Right atrium auricular region (tissue), 2 donors: ENCODE measurements at regions not wholly inside any gene's neighbourhood (a gene's known extent, or its start where the extent isn't known, plus 50 kb on each side); places are given as distances from the start of the nearest gene placed in this dataset.

ENCODE experiments used
- DNase-seq: peaks from one replicate; pipeline ENCODE4 v3.0.0-alpha.2; 2019; ENCODE audit warnings: low spot score
- H3K27ac ChIP-seq, 2 donors: fragments of 200-600 bp; sonication (generic); 1 replicate in 1 of 2; 2 replicates in 1 of 2; pipeline ENCODE4 v1.5.1; 2016 to 2019
- H3K27me3 ChIP-seq, 2 donors: fragments of 200-600 bp; sonication (generic); one replicate each; pipeline versions ENCODE4 v1.5.1 to v1.6.0; 2017 to 2019
- H3K36me3 ChIP-seq: fragments of 200-600 bp; sonication (generic); one replicate; pipeline ENCODE4 v1.5.1; 2016
- H3K4me1 ChIP-seq, 2 donors: fragments of 200-600 bp; sonication (generic); one replicate each; pipeline versions ENCODE4 v1.5.1 to v1.6.0; 2017 to 2019
- H3K4me3 ChIP-seq, 2 donors: fragments of 200-600 bp; sonication (generic); 1 replicate in 1 of 2; 2 replicates in 1 of 2; pipeline ENCODE4 v1.5.1; 2017 to 2019; ENCODE audit warnings: mild to moderate bottlenecking in 1 of 2, moderate library complexity in 1 of 2
- H3K9me3 ChIP-seq, 2 donors: fragments of 200-600 bp; sonication (generic); one replicate each; pipeline ENCODE4 v1.5.1; 2019
- TF ChIP-seq, protein P1 (sequence below), 2 donors: fragments of 200-600 bp; sonication (generic); IDR thresholded peaks; one replicate each; pipeline ENCODE4 v1.5.1; 2019; ENCODE audit warnings: antibody characterized with exemption in 2 of 2

DNA sequence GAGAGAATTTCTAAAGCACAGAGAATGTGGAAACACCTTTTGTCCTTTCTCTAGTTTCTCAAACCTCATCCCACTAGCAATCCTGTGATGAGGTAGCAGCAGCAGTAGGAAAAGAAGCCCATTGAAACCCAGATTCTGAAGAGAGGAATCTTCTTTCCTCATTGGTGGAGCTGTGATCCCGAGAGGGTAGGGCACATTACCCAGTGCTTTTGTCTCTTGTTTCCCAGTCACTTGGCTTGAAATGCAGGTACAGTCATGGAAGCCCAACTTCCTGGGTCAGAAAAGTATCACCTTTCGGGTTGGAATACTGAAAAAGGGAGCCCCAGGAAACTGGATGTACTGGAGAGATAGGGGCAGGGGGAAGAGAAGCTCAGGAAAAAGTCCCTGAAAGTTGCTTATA is 417.4 kb downstream of the TBC1D32 start:
- no peaks in the 10 kb centered on the region for H3K4me1 ChIP-seq
- H3K9me3 ChIP-seq, result no peaks in the 10 kb centered on the region
- DNase-seq, result no peak
- no peaks in the 10 kb centered on the region for H3K27me3 ChIP-seq
- no peak overlapping the region for H3K27ac ChIP-seq
- TF ChIP-seq, protein P1, sequence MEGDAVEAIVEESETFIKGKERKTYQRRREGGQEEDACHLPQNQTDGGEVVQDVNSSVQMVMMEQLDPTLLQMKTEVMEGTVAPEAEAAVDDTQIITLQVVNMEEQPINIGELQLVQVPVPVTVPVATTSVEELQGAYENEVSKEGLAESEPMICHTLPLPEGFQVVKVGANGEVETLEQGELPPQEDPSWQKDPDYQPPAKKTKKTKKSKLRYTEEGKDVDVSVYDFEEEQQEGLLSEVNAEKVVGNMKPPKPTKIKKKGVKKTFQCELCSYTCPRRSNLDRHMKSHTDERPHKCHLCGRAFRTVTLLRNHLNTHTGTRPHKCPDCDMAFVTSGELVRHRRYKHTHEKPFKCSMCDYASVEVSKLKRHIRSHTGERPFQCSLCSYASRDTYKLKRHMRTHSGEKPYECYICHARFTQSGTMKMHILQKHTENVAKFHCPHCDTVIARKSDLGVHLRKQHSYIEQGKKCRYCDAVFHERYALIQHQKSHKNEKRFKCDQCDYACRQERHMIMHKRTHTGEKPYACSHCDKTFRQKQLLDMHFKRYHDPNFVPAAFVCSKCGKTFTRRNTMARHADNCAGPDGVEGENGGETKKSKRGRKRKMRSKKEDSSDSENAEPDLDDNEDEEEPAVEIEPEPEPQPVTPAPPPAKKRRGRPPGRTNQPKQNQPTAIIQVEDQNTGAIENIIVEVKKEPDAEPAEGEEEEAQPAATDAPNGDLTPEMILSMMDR (IDR thresholded peaks at IDR 0.05), result no peak
- no peak overlapping the region for H3K4me3 ChIP-seq
- H3K36me3 ChIP-seq, result no peaks in the 10 kb centered on the region

DNA sequence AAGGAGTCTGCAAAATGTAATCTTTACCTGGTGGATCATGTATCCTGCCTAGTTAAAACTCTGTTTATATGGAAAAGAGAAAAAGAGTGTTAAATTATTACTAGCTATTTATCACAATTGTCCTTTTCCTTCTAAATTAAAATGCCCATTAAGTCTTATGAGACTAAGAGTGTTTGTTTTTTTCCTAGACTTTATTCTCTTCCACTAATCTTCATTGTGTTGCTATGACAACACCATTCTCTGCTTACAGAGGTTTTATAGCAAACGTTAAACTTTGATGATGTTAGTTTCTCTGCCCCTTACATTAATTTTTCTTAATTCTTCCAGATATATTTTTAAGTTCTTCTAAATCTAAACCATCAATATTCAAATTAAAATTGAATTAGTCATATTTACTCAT is 420.8 kb downstream of the TBC1D32 start:
- no peaks in the 10 kb centered on the region for H3K27me3 ChIP-seq

DNA sequence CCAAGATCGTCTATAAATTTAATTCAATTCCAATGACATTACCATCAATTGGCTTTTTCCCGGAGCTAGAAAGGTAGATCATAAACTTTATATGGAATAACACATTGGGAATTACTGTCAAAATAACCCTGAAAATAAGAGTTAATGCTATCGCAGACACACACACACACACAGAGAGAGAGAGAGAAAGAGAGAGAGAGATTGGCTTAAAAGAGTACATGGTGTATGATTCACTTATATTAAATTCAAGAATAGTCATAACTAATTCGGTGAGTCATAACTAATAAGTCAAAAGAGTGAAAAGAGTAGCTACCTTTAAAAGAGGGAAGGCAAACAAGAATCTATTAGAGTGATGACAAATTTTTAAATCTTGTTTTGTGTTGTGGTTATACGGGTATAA is 425.5 kb downstream of the TBC1D32 start:
- H3K27ac ChIP-seq, result no peak overlapping the region
- no peaks in the 10 kb centered on the region for H3K27me3 ChIP-seq
- no peak overlapping the region for H3K4me3 ChIP-seq
- DNase-seq, result no peak
- TF ChIP-seq, protein P1 (IDR thresholded peaks at IDR 0.05), result no peak
- H3K36me3 ChIP-seq, result no peaks in the 10 kb centered on the region
- H3K9me3 ChIP-seq, result peaks cover 0 to 6% of the 10 kb centered on the region in 2 donors
- no peaks in the 10 kb centered on the region for H3K4me1 ChIP-seq

More for the DNA sequence above, 420.8 kb downstream of the TBC1D32 start:
- no peak overlapping the region for H3K27ac ChIP-seq
- no peaks in the 10 kb centered on the region for H3K4me1 ChIP-seq
- no peak for DNase-seq
- no peaks in the 10 kb centered on the region for H3K36me3 ChIP-seq
- TF ChIP-seq, protein P1 (IDR thresholded peaks at IDR 0.05), result no peak
- no peak overlapping the region for H3K4me3 ChIP-seq
- H3K9me3 ChIP-seq, result peaks cover 0 to 6% of the 10 kb centered on the region in 2 donors

GRCh38 chr6:120903836-120904235 is 430.4 kb downstream of the TBC1D32 start:
- Histone ChIP-seq H3K27me3 (no peaks in the 10 kb centered on the region), H3K4me3 (no peak overlapping the region), H3K9me3 (no peaks in the 10 kb centered on the region), H3K27ac (no peak overlapping the region), H3K36me3 (no peaks in the 10 kb centered on the region), H3K4me1 (no peaks in the 10 kb centered on the region)
- no peak for DNase-seq
- TF ChIP-seq, protein P1 (IDR thresholded peaks at IDR 0.05), result no peak

DNA sequence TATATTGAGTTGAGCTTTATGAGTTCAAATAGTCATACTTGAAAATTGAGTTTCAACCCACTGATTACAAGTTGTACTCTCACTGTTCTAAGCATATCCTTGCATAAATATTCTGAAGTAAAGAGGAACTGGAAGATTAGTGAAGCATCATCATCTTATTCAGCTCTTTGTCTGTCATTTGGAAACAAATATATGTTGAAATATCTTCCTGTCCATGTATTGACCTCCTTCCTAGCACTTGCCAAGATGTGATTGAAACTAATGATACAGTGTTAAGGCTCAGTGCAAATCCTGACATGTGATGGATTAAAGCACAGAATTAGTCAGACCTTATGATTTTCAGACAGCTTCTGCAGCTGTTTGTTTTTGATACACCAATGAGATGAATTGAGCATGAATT is 434.3 kb downstream of the TBC1D32 start:
- no peaks in the 10 kb centered on the region for H3K27me3 ChIP-seq
- TF ChIP-seq, protein P1 (IDR thresholded peaks at IDR 0.05), result no peak
- H3K4me1 ChIP-seq, result no peaks in the 10 kb centered on the region
- H3K36me3 ChIP-seq, result no peaks in the 10 kb centered on the region
- H3K27ac ChIP-seq, result no peak overlapping the region
- H3K4me3 ChIP-seq, result no peak overlapping the region
- H3K9me3 ChIP-seq, result no peaks in the 10 kb centered on the region
- no peak for DNase-seq

GRCh38 chr6:120894077-120894476 is 440.2 kb downstream of the TBC1D32 start:
- H3K4me3 ChIP-seq, result no peak overlapping the region
- no peak overlapping the region for H3K27ac ChIP-seq
- no peaks in the 10 kb centered on the region for H3K36me3 ChIP-seq
- DNase-seq, result no peak
- H3K9me3 ChIP-seq, result peaks cover 0 to 28% of the 10 kb centered on the region in 2 donors
- TF ChIP-seq, protein P1 (IDR thresholded peaks at IDR 0.05), result no peak
- H3K27me3 ChIP-seq, result no peaks in the 10 kb centered on the region
- no peaks in the 10 kb centered on the region for H3K4me1 ChIP-seq
